ENCODE measurements at regions not wholly inside any gene's neighbourhood (a gene's known extent, or its start where the extent isn't known, plus 50 kb on each side); places are given as distances from the start of the nearest gene placed in this dataset.

- TF ChIP-seq CTCF (conservative IDR thresholded peaks at IDR 0.05) = no peak
- no peak for TF ChIP-seq EZH2 (IDR thresholded peaks at IDR 0.05; ENCODE audit: low read depth)
Observed at GRCh38 chr2:128554151-128554769, 235.6 kb upstream of the HS6ST1 start.
